ENCODE measurements at regions not wholly inside any gene's neighbourhood (a gene's known extent, or its start where the extent isn't known, plus 50 kb on each side); places are given as distances from the start of the nearest gene placed in this dataset.
"Not testable (repeated sequence)": the region's sequence is repeated elsewhere in the genome, so short reads cannot be mapped to it uniquely, and the experiment has no call there.

DNA sequence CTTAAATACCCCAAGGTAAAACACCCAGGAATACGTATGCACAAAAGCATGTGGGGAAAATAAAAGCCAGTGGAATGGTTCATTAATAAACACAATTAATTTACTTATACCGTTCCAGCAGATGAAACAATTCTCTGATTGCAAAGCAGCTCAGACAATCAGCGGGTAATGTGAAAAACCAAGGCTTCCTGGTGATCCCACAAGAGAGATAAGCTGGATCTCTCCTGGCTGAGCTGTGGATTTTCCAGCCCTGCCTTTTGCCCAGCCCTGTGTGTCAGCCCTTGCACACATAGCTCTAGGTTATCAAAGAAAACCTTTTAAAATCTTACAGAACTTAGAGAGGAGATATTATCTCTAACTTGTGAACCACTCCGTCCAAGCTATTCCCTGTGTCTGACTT lies 1010.7 kb upstream of the AUTS2 start:
- DNase-seq = no peak

DNA sequence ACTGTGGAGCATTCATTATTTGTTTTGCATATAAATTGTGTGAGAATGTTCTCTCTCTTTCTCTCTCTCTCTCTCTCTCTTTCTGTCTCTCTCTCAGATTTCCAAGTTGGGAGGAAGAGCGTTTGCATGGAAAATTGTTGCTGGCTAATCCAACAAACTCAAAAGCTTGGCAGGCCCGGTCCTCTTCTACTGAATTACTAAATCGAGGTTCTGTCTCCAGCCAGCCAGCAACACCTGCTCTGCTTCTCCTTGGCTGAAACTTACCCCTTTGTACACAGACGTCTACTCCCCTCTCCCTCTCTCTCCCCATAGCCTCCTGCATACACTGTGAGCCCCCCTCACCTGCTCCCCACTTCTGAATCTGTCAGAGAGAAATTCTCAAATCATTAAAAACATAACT lies 996.4 kb upstream of the AUTS2 start:
- DNase-seq = no peak

DNA sequence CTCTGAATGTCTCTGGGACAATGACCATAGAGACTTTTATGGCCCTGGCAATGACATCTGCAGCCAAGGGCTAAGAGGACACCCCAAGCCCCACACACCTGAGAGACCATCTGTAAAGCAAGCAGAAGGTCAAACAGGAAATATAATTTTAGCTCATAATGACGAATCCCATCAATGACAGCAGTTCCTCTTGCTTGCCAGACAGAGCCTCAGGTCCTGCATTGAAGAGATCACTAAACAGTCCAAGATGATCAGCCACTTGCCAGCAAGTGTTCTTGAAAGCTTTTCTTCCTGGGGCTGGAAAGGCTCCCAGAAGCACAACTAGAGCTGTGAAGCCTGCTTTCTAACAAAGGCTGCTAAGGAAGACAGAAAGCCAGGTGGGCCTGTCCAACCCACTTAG lies 993.7 kb upstream of the AUTS2 start:
- DNase-seq = no peak

DNA sequence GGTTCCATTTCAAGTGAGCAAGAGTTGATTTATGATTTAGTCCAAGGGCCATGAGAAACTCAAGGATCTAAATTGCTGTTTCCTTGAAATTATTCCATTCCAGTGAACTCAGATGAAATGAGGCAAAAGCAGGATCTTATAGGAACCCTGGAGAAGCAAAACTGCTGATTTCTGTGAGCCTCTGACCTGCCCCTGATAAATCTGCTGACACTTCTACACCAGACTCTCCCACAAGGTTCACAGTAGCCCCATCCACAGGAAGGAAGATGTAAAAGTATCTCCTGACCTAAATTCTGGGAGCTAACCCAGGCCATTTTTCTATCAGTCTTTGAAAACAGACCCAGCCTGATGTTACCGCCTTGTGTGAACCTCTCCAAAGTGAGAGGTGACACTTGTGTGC lies 987.6 kb upstream of the AUTS2 start:
- no peak for DNase-seq

DNA sequence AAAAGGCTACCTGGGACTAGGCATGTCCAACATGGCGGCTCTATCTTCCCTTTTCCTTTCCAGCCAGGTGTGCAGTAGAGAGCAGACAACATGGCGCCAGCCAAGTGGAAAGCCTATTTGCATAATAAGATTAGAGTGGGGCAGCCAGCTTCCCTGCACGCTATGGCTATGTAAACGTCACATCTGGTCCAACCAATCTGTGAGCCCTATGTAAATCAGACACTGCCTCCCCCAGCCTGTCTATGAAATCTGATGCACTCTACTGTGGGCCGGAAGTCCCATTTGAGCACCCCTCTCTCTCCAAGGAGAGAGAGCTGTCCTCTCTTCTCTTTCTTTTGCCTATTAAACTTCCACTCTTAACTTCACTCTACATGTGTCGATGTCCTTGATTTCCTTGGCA lies 984.9 kb upstream of the AUTS2 start:
- DNase-seq = no peak

DNA sequence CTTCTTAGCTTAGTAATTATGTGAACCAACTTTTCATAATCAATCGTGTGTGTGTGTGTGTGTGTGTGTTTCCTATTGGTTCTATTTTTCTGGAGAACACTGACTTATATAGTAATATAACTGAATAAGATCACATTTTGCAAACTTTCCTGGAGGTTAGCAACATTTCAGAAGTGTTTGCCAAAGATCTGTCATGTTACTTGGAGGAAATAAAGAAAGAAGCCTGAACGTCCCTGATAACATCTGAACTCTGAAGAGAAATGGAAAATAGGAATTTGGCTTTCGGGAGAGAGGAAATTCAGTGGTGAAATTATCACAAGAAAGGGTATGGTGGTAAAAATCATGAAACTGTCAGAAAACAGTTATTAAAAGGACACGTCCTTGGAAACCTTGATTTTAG lies 984.4 kb upstream of the AUTS2 start:
- no peak for DNase-seq

DNA sequence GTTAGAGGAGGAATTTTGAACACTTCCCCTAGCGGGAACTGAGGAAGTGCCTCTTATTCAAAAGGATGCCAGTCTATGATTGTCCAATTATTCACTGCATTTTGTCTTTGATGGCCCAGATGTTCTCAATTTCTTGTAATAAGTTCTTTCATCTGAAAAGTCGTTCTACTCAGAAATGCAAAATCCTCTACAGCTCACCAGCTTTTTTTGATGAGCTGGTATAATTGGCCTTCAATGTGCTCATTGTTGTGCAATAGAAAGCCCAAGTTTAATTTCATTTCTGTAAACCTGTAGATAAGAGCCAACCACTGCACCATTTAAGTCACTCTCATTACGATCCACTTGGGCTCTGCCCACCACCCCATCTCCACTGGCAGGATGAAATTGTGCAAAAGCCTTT lies 978.7 kb upstream of the AUTS2 start:
- no peak for DNase-seq

DNA sequence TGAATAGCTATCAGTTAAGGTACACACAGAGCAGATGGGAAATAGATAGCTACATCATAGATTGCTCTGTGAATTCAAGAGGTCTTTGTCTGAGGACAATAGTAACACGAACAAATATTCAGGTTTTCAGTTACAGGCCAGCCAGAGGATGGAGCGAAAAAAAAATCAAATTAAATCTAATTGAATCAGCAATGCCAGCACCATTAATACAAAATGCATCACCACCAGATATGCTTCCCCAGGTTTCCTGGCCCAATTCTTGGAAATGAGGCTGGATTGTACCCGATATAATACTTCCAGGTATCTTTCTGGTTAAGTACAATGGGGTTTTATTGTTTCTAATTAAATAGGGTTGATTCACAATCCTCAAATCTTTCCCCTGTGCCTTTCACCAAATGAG lies 975.8 kb upstream of the AUTS2 start:
- no peak for DNase-seq

DNA sequence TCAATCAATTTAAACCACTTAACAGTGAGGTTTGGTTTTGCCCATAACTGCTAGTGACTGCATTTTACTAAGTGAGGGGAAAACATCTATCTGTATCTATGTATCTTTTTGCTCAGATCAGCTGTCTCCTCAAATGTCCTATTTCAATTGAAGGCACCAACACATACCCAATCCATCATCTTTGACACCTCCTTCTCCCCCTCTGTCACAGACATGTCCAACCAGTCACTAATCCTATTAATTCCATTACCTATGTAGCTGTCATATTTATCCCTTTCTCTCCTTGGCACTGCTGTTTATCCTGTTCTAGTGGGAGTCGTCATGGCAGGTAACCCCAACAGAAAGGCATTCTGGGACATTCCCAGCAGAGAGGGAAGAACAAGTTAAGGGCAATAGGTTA lies 975.2 kb upstream of the AUTS2 start:
- DNase-seq = no peak

DNA sequence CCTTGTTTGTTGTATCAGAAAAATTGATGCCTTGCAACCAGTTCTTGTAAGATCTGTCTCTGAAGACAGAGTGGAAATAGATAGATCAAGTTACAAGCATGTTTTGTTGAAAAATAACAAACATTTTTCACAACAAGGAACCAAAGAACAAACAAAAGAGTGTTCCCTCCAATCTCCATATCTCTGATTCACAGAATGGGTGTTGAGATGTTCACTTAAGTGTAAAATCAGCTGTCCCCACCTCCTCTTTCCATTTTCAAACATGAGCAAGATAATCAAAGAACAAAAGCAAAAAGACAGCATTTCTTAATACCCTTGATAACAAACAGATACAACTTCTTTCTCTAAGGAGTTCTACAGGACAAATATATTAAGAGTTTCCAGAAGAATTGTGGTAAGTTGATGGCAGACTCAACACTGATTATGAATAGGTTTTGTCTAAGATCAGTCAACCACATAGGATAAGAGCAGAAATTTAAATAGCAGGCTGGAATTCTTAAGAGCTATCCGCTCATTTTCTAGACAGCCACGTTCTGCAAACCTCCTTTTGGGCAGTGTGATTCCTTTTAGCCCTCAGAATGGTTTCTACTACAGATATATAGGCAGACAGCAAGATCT lies 970.9 kb upstream of the AUTS2 start:
- no peak for DNase-seq

DNA sequence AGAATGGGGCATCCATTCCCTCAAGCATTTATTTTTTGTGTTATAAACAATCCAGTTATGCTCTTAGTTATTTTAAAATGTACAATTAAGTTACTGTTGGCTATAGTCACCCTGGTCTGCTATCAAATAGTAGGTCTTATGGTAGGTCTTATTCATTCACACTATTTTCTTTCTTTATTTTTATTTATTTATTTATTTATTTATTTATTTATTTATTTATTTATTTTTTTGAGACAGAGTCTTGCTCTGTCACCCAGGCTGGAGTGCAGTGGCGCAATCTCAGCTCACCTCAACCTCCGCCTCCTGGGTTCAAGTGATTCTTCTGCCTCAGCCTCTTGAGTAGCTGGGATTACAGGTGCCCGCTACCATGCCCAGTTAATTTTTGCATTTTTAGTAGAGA lies 967.4 kb upstream of the AUTS2 start:
- not testable (repeated sequence) for DNase-seq

DNA sequence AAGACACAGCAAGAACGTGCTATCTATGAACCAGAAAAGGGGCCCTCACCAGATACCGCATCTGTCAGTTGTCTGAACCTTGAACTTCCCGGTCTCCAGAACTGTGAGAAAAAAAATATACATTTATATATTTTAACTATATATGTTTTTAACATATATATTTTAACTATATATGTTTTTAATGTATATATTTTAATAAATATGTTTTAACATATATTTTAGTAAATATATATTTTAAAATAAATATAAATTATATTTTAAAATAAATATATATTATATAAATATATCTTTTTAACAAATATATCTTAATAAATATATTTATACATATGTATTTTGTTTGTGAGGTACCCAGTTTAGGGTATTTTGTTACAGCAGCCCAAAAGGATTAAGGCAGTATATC lies 958.2 kb upstream of the AUTS2 start:
- DNase-seq = no peak

DNA sequence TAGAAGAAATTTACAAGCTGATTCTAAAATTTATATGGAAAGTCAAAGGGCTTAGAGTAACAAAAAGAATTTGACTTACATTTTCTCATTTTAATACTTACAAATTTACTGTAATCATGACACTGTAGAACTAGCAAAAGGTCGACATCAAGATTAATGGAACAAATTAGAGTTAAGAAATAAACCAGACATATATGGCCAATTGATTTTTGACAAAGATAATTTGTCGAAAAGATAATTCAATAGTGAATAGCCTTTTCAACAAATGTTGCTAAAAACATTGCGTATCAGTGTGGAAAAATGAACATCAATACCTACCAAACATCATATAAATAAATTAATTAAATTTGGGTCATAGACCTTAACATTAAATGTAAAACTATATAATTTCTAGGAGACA lies 955.5 kb upstream of the AUTS2 start:
- no peak for DNase-seq

DNA sequence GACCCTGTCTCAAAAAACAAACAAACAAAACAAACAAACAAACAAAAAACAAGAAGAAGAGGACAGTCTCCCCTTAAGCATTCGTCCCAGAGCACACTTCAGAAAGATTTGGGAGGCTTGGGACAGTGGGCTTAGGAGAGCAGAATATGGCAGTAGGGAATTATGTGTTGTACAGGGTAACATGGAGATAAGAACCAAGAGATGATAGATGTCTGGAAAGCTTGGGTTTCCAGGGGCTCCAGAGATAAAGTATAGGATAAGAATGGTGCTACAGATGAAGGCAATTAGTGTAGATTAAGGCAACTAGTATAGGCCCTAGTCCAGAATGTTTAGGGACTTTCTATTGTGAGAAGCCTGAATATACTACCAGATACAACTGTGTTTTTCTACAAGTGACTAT lies 934.9 kb upstream of the AUTS2 start:
- DNase-seq = no peak

DNA sequence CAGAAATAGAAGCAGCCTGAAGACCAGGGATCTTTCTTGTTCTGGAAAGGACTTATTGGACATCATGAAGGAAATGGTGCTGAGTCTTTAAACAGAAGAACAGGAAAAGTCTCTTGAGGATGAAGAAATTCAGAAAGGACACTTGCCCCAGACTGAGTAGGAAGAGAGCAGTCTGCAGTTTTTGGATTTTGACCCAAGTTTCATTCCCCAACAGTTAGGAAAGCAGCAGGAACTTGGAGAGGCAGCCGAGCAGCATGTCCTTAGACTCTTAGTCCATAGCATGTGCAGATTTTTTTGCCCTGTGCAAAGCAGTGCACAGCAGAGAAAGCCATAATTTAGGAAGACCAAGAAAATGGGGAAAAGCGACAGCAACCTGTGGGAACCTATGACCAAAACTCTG lies 927.2 kb upstream of the AUTS2 start:
- DNase-seq = no peak

DNA sequence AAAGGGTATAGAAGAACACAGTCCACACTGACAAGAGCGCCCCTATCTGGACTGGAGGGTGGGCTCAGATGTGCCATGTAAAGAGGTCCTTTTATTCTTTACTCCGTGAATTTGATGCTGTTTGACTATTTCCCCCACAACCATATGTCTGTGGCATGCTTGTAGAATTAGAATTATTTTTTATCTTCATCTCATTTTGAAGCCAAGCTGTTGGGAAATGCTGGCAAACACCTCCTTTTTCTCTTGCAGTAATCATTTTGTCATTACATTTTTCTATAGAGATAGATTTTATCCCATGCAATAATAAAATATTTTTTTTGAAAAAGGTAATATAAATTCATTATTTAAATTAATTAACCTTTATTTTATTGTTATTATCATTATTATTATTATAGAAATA lies 926.6 kb upstream of the AUTS2 start:
- no peak for DNase-seq

DNA sequence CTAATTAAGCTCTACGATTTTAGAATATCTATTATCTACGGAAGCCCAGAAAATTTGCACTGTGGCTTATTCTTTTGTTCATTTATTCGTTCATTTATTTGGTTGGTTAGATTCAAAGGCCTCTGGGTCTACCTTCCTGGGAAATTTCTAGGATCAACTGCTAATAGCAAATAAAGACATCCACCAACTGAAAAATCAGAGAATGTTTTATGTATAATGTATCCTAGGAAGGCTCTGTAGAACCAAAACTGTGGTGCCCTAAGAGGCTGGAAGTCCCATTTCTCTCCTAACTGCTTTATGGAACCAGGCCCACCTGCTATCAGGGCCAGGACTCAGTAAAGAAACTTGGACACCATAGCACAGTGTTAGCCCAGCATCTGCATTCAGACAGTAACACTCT lies 923.4 kb upstream of the AUTS2 start:
- DNase-seq = no peak

DNA sequence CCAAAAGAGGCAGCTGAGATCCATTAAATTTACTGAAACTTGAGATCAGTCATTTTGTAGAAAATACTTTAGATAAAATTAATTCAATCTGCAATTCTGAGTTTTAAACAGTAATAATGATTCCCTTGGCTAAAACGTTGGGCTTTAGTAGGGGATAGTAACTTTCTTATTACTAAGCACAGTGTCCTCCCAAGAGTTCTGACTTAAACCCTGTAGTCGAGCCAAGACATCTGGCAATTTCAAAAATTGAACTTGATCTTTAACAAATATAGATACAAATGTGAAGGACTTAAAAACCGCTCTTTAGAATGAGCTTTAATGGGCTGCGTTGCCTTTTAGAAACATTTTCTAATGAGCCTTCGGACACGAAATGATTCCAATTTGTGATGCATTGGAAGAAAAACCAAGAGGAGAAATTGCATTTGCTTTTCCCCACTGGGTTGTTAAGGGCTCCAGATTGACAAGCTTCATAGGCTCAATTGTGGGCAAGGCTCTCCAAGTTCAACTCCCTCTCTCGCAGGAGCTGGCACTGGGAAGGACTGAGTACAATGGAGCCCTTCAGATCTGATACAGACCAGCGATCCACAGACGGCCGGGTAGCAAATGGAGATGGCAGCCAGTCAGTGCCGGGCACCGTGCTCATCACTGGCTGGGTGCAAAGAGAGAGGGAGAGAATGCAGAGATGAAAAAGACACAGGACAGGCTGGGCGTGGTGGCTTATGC lies 921.3 kb upstream of the AUTS2 start:
- DNase-seq = no peak

DNA sequence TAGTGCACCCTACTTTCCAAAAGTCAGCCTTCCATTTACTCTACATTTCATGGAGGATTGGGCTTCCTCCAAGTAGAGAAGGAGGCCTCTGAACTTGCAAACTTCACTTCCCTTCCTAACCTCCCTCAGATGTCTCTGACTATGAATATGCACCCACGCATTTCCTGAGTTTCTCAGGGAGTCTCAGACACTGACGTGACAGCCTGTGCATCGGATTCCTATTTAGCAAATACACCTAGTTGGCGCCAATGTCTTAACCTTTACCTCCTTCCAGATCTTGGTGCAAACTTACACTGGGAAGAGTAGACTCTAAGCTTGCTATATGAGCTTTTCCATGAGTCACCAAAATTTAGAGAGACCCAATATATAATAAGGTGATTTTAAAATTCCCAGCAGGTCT lies 920.1 kb upstream of the AUTS2 start:
- DNase-seq = no peak

DNA sequence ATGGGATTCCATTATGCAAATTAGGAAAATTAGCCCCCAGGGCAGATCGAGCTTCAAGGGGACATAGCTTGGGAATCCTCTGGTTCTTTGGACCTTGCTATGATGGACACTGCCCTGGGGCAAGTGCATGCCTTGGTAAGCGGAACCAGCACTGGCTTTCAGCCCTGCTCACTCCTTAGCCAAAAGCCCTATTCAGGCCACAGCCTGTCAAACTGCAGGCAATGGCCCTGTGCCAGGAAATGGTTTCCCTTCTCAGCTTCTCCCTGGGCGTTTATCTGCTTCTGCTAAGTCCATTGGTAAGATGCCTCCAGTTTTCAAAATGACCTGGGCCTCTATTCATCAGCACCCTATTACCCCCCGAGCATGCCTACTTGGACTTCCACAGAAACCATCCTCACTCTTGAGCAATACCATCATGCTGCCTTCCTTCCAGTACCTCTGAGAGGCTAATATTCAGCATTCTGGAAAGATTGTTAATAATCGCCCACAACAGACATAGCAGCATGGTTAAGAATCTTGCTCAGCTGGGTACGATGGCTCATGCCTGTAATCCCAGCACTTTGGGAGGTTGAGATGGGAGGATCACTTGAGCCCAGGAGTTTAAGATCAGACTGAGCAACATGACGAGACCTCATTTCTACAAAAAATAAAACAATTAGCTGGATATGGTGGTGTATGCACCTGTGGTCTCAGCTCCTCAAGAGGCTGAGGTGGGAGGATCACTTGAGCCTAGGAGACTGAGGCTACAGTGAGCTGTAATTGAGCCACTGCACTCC lies 918.6 kb upstream of the AUTS2 start:
- DNase-seq = no peak

DNA sequence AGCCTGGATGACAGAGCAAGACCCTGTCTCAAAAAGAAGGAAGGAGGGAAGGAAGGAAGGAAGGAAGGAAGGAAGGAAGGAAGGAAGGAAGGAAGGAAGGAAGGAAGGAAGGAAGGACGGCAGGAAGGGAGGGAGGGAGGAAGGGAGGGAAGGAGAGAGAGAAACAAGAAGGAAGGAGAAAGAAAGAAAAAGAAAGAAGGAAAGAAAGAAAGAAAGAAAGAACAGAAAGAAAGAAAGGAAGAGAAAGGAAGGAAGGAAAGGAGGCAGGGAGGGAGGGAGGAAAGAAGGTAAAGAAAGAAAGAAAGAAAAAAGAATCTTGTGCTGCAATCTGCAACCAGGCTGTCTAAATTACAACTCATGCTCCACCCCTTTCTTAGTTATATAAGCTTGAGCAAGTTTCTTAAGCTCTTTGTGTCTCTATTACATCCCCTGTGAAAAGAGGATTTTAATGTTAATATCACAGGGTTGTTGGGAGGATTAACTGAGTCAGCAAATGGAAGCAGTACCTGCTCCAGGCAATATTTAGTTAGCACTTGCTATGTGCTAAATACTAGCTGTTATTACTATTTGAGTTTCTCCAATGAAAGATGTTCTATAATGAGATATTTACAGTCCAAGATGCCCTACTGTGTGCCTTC lies 917.9 kb upstream of the AUTS2 start:
- DNase-seq = no peak

DNA sequence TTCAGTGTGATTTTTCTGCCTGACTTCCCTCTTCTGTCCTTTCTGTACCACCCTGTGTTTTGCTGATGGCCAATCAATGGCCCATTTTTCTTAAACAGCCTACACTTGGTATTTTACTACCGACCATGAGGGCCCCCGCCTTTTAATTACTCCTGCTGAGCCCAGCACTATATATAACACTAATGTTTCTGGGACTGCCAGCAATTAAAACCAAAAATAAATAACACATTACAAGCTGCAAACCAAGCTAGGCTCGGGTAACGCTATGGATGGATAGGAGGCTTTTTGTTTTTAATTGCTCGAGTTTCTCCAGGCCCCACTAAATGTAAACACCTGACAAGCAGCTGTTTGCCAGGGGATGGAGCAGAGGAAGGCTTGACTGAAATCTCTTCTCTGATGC lies 915.4 kb upstream of the AUTS2 start:
- no peak for DNase-seq

DNA sequence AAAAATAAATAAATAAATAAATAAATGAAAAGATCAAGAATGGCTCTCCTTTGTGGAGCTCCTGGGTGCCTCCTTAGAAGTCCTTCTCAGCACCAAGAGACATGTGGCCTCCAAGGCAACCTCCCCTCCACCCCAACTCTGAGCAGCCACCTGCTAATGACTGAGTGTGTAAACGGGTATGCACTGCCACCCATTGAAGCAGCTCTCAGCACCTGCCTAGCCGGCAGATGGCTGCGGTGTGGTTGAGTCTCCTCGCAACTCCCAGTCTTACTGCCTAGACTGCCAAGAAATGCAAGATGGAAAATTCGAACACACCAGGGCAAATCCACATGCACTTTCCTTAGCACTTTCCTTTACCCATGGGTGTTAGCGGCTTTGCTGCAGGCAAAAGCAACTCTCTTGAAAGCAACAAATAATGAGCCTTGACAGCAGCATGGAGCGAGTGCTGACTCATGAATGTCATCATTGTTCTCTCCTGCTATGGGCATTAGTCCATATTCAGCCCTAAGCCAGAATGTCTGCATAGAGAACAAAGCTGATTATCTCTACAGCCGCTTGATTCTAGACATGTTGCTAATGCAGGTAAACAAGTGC lies 913.9 kb upstream of the AUTS2 start:
- no peak for DNase-seq

DNA sequence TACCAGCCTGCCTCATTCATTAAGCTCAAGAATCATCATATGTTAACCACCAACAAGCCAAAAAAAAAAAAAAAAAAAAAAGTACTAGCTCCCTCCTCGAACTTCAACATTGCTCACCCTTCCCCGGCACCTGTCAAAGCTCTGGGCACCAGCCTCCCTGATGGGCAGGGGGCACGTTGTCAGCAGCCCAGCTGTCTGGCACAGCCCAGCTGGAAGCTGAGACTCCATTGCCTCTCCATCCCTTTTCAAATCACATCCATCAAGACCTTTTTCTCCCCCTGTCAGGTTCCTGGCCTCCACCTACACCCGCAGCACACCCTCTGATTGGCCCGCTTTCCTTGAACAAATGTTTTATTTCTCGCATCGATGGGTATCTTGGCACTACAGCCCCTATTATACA lies 913.3 kb upstream of the AUTS2 start:
- no peak for DNase-seq
